Inflammatory macrophage treated with lipopolysaccharide for 1 hour (primary cell): ENCODE measurements at regions not wholly inside any gene's neighbourhood (a gene's known extent, or its start where the extent isn't known, plus 50 kb on each side); places are given as distances from the start of the nearest gene placed in this dataset.

Experiments used
- DNase-seq, 2 donors: peaks; one replicate each; pipeline ENCODE4 v3.0.0-alpha.2; 2020 to 2022

DNA sequence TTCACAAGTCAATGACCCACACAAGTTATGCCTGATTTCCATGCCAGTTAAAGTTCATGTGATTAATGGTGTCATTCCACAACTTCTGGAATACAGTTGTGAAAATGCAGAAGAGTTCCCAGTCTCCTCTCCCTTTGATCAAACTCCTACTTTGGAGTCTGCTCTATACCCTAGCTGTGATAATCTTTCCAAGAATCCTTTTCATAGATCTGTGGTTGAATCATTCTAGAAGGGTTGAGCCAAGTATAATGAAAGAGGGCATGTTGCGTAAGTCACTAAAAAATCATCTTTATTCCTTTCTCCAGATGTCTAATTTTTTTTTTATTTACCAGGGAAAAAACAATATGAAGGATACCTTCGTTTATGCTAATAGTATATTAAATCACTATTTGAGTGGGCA is 89.7 kb upstream of the CARD18 start:
- no peak for DNase-seq

DNA sequence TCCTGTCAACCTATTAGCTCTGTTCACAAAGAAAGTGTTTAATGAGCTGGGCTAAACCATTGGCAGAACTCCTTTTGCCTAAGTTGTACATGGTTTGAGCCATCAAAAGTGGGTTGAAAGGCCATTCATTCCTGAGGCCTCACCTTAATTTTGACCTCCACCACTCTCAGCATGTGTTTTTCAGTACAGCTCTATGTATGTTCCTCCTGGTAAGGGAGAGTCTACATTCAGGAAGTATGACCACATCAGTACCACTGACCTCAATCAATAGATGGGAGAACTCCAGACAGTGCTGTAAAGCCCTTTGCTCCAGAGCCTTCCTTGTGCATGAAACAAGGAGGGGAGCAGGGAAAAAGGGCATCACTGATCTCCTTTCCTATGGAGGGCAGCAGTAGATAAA is 87.8 kb upstream of the CARD18 start:
- no peak for DNase-seq

DNA sequence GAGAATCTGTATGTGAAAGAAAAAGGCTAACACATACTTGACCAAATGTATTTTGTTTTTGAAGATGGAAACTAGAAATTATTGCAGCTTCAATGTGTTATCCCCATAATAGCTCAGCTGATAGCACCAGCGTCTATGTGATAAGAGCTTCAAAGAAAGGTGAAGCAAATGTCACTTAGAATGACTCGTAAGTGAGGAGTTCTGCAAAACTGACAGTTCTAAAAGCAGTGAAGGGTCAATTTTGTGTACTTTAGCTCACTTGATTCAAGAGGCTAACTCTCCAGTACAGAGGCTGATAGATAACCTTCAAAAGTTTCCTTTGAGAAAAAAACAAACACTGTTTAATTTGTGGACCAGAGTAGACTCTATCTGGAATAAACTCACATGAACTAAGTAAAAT is 87.2 kb upstream of the CARD18 start:
- no peak for DNase-seq

DNA sequence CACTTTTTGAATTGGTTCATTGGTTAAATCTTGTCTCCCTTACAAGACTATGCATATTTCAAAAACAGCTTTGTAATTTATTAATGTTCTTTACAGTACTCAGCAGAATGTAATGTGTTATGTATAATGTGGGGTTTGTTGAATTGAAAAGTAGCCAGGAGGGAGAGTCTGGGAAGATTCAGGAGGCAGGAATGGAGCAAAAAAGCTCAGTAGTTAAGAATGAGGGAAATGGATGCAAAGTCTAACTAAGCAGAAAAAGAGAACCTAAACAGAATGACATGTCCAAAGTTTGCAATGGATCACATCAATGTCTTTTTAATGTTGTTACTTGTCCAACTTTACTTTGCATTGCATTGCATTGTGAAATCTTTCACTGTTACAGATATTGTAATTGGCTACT is 86.5 kb upstream of the CARD18 start:
- no peak for DNase-seq

DNA sequence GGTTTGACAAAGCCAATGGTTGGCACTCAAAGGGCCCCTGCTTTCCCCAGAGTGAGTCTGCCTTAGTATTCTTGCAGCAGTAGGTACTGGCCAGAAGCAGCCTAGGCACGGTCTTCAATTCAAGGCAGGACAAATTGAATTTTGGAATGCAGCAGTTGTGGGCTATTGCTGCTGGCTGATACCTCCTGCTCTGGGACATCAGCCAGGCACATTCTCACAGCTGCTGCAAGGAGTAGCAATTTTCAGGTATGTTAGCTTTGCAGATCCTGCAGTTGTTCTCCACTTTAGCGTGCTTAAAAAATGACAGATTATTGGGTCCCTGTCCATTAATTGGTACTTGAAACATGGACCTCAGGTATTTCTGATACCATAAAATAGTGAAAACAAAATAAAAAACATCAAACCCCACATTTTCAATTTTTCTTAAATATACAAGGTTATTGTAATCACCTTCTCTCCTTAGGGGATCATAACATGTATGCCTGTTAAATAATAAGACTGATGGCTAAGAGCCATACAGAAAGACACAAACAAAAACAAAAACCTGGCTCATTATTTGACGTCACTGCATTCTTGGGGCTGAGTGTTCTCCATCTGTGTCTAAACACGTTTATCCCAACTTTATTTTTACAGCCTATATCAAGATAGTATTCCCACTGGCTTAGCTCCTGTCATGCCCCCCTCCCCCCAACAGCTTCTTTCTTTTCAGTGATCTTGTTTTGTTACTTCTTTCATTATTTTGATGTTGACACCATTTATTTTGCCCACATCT is 85.1 kb upstream of the CARD18 start:
- DNase-seq: no peak

DNA sequence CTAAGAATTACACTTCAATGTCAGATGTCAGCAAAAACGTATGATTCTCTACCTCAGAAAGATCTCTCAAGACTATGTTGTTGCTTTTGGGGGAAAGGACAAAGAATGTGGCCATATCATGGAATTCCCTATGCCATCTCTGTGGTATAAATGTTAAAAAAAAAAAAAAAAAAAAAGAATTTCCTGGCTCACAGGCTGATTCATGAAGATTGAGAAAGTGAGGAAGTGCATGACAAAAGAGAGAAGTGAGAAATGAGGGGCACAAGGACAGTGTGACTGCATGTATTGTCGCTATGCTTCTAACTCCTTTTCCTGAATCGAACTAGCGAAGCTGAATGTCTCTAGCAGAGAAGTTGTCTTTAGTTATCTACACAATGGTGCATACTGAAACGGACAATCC is 80.6 kb upstream of the CARD18 start:
- DNase-seq: peak; percentile 82 to 95

DNA sequence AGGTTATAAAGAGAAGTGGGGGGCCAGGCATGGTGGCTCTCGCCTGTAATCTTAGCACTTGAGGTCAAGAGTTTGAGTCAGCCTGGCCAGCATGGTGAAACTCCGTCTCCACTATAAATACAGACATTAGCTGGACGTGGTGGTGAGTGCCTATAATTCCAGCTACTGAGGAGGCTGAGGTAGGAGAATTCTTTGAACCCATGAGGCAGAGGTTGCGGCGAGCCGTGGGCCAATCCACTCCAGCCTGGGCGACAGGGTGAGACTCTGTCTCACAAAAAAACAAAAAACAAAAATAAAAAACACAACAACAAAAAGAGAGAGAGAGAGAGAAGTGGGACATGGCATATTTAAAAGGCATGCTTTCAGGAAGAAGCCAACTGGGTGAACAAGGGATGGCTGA is 80.1 kb upstream of the CARD18 start:
- DNase-seq: no peak

DNA sequence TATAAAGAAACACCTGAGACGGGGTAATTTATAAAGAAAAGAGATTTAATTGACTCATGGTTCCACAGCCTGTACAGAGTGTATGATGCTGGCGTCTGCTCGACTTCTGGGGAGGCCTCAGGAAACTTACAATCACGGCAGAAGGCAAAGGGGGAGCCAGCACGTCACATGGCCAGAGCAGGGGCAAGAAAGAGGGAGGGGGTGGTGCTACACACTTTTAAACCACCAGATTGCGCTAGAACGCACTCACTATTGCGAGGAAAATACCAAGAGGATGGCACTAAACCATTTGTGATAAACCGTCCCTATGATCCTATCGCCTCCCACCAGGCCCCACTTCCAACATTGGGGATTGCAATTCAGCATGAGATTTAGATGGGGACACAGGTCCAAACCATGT is 79.7 kb upstream of the CARD18 start:
- no peak for DNase-seq

DNA sequence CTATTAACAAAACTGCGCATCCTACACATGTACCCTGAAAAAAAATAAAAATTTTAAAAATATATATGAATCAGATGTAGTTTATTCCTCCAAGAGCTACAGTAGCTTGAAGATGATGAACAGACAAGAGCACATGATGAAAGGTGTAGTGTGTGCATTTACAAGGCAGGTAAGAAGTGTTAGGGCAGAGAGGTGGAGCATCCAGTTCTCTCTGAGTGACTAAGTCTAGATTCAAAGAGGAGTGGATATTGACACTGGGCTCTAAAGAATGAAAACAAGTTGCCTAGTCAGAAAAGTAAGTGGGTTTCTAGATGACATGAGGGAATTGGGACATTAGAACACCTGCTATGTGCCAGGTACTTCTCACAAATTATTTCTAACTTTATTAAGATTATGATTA is 76.0 kb upstream of the CARD18 start:
- DNase-seq: no peak

DNA sequence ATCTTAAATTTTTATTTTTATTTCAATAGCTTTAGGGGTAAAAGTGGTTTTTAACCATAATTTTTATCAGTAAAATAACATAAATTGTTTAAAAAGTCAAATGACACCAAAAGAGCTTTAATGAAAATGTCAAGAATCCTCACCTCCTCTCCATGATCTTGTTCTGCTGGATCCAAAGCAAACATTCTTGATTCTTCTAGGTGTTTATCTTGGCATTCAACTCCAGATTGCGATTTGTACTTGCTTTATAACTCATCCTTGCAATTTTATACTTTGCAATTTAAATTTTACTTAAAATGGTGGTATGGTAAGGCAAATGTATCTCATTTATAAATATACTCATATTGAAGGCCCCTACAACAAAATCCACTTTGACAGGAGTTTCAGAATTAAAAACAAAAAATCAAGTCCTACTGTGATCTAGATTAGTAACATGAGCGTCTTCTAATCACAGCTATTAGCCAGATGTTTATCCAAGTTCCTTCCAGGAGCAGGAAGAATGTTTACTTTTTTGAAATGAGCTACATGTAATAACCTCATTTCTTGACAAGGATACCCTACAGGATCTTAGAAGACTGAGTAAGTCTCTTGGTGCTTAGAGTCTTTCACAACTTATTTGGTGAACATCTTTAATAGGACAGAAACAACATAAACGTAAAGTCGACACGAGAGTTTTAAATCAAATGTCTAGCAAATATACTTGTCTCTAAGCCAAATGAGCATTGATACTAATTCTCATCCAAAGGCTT is 72.4 kb upstream of the CARD18 start:
- no peak for DNase-seq

DNA sequence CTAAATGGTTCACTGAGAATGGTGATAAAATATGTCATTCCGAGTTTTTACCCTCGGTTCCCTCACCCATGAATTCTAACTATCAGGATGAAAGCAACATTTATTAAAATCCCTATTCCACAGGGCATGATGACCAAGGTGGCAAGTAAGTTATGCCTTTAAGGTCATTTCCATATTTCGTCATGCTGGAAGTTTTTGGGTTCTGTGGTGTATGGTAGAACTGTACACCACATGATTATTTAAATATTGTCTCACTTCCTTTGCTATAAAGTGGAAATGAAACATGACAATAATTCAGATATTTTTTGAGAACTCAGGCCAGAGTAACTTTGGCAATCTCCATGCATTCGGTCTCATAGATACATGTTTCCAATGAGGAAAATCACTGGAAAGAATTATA is 68.5 kb upstream of the CARD18 start:
- peak; percentile 91 to 94 for DNase-seq

DNA sequence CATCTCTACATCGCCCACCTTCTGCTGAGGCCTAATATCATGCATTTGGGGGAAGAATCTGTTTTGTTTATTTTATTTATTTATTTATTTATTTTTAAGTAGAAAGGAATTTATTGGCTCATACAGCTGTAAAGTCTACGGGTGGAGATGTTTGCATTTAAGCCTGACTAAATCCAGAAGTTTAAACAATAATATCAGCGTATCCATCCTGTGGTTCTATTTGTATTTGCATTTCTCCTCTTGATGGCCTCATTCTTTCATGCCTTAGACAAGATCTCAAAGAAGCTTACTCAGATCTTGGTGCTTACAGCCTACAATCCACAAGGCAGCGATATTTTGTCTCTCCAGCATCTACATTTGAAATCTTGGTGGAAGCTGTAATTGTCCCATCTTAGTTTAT is 67.1 kb upstream of the CARD18 start:
- DNase-seq: no peak

DNA sequence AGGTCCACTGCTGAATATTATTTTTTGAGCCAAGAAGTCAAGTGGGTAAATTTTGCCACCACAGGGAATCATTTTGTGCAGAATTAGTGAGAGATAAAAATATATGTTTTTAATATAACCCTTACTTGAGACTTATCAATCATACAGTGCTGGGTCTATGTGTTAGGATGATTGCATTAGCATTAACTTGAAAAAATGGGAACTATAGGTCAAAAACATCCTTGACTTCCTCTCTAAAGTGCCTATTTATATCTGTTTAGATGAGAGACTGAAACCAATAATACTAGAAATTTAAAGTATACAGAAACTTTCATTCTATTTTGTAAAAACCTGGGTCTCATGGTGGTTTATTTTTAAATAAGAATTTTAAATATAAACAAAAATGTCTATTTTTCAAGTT is 65.1 kb upstream of the CARD18 start:
- DNase-seq: peak; percentile 37 to 38

DNA sequence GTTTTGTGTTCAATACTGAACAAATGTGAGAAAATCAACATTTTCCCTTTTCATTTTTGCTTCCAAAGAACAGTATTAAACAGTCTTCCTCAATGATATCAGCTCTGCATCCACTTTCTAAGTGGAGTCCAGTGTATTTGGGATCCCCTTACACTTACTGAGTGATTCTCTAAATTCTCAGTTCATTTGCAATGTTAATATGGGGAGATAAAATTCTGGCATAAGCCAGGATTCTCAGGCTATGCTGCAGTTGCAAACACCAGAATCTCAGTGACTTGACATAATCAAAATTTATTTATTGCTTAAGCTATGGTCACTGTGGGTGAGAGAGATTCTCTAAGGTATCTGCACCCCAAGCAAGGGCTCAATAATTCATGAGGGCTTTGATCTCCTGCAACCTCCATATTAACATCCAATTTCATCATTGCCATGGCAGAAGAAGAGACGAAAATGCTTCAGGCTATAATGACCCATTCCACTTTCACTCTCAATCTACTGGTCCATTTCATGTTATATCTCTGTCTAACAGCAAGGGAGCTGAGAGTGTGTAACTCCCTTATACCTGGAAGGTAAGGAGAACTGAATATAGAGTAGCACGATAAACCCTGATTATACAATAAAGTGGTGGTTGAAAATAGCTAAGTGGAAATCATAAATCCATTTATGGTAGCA is 64.1 kb upstream of the CARD18 start:
- DNase-seq: no peak

DNA sequence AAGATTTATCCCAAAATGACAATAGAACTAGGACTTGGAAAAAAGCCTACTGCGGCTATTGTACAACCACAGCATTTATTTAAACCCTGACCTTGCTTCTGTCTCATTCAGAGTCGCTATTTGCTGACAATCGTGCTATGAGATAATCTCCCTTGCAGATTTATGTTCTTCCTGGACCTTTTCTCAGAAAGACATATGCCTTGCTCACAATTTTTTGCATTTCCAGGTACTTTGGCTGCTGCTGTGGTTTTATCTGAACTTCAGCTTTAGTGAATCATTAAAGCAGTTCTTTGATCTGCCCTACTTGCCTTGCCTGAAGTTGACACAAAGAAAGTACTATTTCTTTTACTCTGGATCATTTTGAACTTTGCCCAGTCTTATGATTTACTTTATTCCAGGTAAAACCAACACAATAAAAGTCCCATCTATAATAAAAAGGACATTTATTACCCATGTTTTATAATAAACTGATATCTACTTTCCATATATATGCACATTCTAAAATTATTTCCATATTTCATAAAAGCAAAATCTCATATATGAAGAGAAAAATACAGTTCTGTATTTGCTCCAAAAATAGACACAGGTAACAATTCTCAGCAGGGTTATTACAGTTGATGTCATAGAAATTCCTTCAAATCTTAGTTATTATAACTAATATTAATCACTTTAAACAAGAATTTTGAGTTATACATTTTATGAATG is 63.4 kb upstream of the CARD18 start:
- DNase-seq: no peak

DNA sequence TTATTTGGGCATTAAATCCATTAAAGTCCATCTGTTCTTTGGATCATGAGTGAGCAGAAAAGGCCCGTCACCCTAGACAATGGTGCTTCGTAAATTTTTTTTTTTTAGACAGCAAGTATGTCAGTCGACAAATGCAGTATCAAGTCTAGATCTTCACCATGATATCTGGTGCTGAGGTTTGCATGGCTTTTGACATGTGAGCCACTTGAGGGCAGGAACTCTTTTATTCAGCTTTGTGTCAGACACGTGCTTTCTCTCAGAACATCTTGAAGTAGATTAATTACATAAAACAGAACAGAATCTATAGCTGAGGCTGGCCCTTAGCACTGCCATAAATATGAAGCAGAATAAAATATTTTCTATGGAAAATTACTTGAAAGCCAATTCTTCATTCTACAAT is 62.9 kb upstream of the CARD18 start:
- no peak for DNase-seq

DNA sequence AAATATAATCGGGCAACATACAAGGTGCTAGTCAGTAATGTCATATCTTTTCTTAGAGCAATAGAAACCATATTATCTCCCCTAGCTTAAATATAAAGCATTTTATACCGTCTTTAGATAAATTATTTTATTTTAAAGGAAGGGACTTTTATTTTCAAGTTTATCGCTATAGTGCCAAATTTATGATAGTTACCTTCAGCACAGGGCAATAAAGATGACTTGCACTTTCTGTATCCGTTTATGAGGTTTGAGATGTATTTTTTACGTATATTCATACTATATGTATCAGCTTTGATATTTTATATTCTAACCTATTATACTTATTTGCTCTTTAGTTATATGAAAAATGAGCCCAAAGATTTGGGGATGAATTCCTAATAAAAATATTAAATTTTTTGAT is 61.6 kb upstream of the CARD18 start:
- DNase-seq: no peak

DNA sequence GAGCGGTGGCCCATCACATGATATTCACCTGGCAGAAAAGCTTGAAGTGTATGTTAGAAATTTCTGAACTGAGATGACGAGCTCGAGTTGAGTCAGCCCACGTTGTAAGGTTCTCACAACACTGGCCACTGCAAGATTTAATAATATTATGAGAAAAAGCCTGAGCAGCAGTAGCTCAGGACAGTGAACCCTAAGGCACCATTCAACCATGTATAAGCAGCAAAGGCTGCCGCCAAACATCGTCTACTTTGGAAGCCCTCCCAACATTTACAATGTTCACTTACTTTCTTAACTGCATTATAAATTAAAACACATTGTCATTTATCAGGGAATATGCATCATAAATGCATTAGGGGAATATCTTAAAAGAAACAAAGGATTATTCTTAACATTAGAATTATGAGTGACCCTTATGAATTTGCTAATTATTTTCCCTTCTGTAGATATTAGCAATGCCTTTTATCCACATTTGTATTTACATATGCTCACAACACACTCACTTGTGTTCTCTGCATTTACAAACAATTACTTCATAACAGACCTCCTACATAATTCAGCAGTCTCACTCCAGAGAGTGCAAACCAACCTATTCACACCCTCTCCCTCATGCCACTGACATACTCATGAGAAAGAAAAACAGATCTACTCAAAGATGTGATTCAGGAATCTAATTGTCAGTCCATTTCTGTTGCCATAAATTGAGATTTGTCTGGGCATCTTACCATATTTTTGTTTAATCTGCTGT is 57.7 kb upstream of the CARD18 start:
- no peak for DNase-seq

DNA sequence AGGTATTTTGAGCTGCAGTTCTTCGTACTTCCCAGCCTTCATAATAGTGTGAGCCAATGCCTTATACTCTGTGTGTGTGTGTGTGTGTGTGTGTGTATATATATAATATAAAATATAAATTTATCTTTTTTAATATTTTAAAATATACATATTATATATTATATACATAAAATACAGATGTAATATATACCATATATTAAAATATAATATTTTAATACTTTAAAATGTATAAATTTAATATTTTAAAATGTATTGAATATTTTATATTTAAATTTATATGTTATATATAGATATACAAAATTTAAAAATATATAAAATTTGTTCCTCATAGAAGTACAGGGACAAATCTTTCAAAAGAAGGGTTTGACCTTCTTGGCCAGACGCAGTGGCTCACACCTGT is 53.7 kb upstream of the CARD18 start:
- no peak for DNase-seq

DNA sequence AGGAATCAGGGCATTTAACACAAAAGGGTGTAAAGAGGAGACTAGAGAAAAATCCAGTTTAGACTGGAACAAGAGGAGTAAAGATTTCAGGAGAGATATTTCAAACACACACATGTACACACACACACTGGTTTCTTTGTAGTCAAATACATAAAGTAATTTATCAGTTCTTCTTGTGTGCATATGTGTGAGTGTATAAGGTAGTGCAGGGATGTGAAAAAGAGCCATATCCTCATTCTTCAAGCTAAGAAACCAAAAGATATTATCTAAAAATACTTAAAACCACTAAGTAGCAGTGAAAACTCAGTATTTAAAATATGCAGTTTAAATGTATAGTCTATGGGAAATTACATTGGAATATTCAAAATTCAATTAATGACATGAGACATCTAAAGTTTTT is 52.5 kb upstream of the CARD18 start:
- no peak for DNase-seq

DNA sequence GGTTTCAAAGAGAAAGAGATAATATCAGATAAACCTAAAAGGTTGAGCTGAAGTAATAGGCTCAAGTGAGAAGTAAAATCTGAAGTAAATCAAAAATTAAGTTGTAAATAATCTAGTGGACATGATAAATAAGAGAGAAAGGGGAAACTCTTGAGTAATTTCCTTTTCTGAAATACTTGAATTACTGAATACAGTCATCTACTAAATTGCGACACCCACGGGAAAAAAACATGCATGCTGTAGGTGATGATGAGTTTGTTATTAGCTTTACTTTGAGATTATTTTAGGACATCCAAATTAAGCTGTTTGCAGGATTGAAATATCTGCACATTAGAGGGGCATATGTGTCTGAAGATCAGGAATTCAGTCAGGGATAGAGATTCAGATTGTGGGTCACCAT is 50.0 kb upstream of the CARD18 start:
- DNase-seq: peak; percentile 89 to 94
